D721Med (cell line): ENCODE measurements at regions not wholly inside any gene's neighbourhood (a gene's known extent, or its start where the extent isn't known, plus 50 kb on each side); places are given as distances from the start of the nearest gene placed in this dataset.
"Not testable (repeated sequence)": the region's sequence is repeated elsewhere in the genome, so short reads cannot be mapped to it uniquely, and the experiment has no call there.

Experiments
- DNase-seq: peaks from one replicate; pipeline ENCODE4 v3.0.0; 2011; ENCODE audit warnings: low spot score; ENCODE audit not compliant: insufficient read length
- FAIRE-seq: peaks from 2 replicates; lab custom pipeline; 2011; peaks lifted over from hg19 to GRCh38; lab: Jason Lieb, UNC
- TF ChIP-seq, protein P1 (sequence below): IDR thresholded peaks from 2 replicates; pipeline ENCODE4 v1.5.1; 2012; ENCODE audit warnings: mild to moderate bottlenecking, control low read depth; ENCODE audit not compliant: insufficient read depth; ENCODE audit errors: missing control alignments

DNA sequence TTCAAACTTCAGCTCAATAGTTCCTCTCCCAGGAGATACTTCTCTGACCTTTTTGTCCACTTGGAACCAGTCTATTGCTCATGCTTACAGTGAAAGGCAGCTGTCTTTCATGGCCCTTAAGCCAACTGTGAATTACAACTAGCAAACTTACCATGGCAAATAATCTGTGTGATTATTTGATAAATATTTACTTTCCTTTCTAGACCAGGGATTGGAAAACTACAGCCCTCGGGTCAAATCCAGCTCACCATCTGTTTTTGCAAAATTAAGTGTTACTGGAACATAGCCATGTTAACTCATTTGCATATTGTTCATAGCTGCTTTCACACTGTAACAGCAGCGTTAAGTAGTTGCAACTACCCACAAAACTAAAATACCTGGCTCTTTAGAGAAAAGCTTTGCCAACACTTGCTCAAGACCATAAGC lies 289.1 kb upstream of the MCTP2 start:
- TF ChIP-seq, protein P1, sequence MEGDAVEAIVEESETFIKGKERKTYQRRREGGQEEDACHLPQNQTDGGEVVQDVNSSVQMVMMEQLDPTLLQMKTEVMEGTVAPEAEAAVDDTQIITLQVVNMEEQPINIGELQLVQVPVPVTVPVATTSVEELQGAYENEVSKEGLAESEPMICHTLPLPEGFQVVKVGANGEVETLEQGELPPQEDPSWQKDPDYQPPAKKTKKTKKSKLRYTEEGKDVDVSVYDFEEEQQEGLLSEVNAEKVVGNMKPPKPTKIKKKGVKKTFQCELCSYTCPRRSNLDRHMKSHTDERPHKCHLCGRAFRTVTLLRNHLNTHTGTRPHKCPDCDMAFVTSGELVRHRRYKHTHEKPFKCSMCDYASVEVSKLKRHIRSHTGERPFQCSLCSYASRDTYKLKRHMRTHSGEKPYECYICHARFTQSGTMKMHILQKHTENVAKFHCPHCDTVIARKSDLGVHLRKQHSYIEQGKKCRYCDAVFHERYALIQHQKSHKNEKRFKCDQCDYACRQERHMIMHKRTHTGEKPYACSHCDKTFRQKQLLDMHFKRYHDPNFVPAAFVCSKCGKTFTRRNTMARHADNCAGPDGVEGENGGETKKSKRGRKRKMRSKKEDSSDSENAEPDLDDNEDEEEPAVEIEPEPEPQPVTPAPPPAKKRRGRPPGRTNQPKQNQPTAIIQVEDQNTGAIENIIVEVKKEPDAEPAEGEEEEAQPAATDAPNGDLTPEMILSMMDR: no peak
- no peak for DNase-seq

GRCh38 chr15:93941697-93942096 lies 289.7 kb upstream of the MCTP2 start:
- TF ChIP-seq, protein P1: no peak
- DNase-seq: no peak
- FAIRE-seq: no peak

More for the DNA sequence above, 289.1 kb upstream of the MCTP2 start:
- no peak for FAIRE-seq

DNA sequence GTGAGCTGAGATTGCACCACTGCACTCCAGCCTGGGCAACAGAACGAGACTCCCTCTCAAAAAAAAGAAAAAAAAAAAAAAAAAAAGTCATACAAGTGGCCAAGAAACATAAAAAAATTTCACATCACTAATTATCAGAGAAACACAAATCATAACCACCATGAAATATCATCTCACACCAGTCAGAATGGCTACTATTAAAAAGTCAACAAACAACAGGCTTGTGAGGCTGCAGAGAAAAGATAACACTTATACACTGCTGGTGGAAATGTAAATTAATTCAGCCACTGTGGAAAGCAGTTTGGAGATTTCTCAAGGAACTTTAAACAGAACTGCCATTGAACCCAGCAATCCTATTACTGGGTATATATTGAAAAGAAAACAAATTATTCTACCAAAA lies 291.1 kb upstream of the MCTP2 start:
- DNase-seq (no peak), FAIRE-seq (no peak)
- TF ChIP-seq, protein P1: no peak

- TF ChIP-seq, protein P1: no peak
- DNase-seq: no peak
- FAIRE-seq: no peak
These were observed 299.1 kb upstream of the MCTP2 start for GRCh38 chr15:93932164-93932776.

- FAIRE-seq (no peak), DNase-seq (no peak)
- TF ChIP-seq, protein P1: no peak
These were observed 301.8 kb upstream of the MCTP2 start for GRCh38 chr15:93929375-93930094.

- no peak for FAIRE-seq
- TF ChIP-seq, protein P1: no peak
These were observed 311.2 kb upstream of the MCTP2 start for GRCh38 chr15:93920204-93920603.

GRCh38 chr15:93918801-93919200 lies 312.6 kb upstream of the MCTP2 start:
- not testable (repeated sequence) for FAIRE-seq, DNase-seq

More at GRCh38 chr15:93920204-93920603, 311.2 kb upstream of the MCTP2 start:
- DNase-seq: no peak
